GM19239 (cell line): ENCODE measurements at regions not wholly inside any gene's neighbourhood (a gene's known extent, or its start where the extent isn't known, plus 50 kb on each side); places are given as distances from the start of the nearest gene placed in this dataset.

Source experiments
- DNase-seq: peaks from one replicate; pipeline ENCODE4 v3.0.0; 2011; ENCODE audit warnings: low spot score; ENCODE audit not compliant: insufficient read length
- FAIRE-seq: peaks from 2 replicates; lab custom pipeline; 2011; peaks lifted over from hg19 to GRCh38; lab: Jason Lieb, UNC

DNA sequence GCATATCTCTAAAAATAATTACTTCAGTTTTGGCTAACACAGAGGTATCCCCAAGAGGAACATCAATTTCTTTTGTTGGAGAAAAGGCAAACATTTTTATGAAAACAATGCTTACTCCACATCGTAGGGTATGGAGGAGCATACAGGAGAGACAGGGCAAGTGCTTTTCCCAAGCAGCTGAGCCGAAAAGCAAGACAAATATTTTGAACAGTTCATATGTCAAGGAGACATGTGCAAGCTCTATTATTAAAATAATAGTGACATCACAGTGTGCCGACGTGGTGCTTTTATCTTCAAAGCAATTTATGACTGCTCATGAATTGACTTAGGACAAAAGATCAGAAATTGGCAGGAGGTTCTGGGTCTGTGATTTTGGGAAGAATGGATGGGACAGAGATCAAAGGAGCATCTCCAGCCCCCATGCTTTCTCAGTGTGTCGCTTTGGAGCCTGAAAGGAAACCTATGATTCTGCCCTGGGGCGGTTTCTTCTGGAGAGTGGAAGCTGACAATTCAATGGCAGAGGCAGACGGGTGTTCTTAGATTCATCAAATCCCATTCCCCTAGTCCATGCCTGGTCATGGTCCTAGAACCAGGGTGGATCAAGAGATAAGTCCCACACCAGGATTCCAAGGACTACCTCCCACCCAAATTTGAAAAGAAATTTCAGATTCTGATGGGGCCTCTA lies 97.1 kb downstream of the JCAD start:
- FAIRE-seq (no peak), DNase-seq (no peak)

DNA sequence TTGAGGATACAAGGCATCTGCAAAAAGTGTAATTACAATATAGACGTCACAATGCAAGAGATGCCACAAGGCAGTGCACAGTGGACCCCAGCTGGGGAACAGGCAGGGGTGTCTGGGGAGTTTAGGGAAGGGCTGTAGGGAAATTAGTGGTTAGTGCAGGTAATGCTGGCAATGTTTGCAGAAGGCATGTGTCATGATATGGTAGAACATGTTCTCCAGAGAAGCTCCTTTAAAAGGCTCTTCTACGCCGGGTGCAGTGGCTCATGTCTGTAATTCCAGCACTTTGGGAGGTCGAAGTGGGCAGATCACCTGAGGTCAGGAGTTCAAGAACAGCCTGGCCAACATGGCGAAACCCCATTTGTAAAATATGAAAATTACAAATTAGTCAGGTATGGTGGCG lies 98.0 kb downstream of the JCAD start:
- FAIRE-seq (no peak), DNase-seq (no peak)

DNA sequence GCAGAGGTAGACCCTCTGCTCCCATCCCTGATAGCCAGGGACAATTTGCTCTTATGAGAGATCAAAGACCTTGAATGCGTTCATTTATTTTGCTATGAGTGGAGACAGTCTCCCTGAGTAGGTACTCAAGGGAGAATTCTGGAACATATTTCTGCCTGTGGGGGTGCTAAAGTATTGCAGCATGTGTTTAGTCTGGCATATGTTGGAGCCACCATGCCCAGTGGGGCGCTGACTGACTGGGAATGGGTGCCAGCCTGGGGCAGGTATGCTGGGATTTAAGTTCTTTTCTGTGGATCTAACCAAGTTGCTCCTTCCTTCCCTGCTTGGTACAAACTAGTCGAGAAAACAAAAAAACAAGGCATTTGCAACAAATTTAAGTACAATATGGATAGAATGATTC lies 99.1 kb downstream of the JCAD start:
- FAIRE-seq (no peak), DNase-seq (no peak)

DNA sequence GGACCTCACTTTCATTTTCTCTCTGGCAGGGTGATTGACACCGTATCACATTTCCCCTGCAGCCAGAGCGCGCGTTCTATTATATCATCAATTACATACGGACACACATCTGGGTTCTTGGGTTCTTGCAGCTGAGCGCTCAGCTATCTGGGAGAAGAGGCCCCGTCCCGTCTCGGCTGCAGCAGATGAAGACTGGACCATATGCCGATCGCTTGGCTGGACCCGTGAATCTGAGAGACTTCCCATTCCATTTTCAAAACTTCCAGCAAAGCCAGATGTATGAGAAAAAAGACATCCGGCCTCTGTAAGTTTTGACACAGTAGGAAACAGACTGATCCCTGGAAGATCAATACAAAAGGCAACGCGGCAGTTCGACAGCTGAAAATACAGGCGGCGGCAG lies 99.8 kb downstream of the JCAD start:
- FAIRE-seq (no peak), DNase-seq (no peak)

DNA sequence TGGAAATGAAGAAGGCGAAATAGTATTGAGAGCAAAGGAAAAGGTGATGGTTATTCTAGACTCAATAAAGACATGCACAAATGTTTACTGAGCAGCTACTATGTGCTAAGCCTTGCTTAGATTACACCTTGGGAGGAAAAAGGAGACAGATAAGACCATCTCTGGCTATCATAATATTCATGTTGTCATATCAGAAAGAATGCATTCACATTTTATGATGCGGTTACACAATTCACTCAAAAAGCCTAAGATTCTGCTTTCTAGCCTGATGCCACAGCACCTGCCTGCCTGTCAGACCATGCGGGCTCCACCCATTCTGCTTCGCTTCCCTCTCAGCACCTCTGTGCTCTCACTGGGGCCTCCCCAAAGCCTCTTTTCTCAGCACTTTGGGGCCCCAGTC lies 100.9 kb downstream of the JCAD start:
- DNase-seq: no peak
- no peak for FAIRE-seq

DNA sequence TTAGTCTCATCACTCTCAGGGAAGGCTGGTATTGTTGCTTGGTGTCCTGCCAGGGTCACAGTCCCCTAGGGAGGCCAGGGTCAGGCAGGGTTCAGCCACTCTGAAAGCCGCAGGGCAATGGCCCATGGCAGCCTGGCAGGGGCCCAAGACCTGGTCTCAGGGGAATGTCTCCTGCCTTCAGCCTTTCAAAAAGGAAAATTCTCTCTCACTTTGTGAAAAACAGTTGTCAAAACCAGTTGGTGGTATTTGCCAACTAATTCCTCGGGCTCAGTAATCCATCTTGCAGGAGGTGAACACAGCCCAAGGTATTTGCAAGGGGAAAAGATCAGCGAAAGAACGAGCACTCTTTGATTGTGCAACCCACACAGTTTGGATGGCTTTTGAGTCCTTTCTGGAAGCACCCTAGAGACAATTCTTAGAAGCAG lies 101.5 kb downstream of the JCAD start:
- DNase-seq: no peak
- no peak for FAIRE-seq

DNA sequence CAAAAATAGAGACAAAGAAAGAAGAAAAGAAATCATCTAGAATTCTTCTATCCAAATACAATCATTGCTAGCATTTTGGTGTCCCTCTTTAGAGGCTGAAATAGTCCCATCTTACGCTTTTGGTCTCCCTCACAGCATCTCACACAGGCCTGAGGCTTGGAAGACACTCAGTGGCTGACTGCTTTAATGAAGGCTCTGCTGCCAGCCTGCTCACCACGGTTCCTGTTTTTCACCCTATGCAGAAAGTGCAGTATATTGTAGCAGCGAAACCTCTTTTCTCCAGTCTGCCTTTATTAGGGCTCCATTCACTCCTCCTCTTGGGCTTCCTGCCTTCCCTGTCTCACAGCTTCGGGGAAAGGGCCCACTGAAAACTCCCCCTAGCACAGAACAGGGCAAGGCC lies 102.2 kb downstream of the JCAD start:
- FAIRE-seq: no peak
- DNase-seq: no peak

DNA sequence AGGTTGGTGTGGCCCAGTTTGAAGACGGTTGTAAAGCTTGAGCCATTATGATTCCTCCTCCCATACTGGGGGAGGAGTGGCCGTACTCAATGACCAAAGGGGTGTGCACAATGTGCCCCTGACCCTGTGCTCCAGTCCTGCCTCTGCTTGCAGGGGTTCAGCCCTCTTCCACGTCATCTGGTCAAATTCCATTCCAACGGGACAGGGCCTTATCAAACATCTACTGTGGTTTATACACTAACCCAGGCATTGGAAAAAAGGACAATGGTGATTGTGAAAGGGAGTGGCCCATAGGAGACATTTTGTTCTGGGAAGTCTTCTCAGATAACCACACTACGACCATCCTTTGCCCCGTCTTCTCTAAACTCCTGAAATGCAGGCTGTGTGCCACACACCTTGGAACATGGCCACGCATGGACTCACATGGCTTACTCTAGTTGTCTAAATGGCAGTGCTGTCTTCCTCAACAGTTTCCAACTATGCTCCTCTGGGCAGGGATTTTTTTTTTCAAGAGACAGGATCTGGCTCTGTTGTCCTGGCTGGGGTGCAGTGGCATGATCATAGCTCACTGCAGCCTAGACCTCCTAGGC lies 103.0 kb downstream of the JCAD start:
- no peak for FAIRE-seq
- DNase-seq: no peak

DNA sequence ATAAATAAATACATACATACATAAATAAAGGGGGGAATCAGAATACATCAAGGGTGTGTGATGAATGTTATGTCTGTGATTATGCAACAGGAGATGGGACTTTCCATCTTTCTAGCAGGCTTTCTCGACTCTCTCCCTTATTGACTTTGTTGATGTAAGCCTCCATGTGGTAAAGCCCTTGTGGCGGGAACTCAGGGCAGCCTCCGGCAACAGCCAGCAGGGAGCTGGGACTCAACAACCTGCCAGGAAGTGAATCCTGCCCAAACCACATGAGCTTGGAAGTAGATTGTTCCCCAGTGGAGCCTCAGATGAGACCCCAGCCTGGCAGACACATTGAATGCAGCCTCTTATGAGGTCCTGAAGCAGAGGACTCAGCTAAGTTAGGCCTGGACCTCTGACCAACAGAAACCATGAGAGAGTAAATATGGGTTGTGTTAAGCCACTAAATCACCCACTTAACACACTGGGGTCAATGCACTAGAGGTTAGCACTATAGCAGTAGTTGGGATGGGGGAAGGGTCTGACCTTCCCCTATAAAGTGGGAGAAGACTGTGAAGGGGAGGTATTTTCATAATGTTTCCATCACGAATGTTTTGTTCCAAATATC lies 104.0 kb downstream of the JCAD start:
- DNase-seq: no peak
- FAIRE-seq: no peak

DNA sequence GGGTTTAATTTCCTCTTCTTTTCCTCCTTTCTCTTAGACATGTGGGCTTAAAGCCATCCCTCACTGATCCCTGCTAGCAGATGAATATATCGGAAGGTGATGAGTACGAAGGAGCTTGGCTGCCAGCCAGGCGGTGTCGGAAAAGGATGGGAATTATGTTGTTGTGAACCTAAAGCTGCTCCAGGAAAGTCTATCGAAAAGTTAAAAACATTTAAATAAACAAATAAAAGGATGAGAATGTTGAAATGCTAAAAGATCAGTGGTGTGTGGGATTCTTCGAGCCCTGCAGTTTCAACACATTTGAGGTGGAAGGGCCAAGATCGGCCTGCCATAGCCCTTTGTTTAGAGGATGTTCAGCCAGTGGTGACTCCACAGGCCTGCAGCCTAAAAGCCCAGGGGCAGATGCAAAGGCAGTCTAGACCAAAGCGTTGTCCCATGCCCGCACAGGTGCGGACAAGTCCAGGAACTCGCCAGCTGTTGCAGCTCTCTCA lies 107.9 kb downstream of the JCAD start:
- DNase-seq (no peak), FAIRE-seq (no peak)

DNA sequence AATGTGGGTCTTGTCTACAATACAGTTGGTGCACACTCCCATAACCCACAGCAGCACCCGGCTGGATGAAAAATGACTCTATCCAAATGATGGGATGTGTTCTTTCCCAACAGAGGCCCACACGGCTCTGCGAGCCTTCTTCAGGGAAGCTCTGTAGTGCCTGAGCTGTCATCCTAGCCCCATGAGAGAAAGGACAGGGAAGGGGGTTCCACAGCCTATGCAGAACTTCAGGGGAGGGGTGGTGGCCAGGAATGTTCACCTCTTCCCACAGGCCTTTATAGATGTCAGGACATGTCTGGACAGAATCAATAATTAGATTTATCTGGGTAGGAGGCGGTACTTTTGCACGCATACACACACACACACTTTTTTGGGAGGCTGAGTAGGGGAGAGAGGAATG lies 109.0 kb downstream of the JCAD start:
- DNase-seq (no peak), FAIRE-seq (no peak)

DNA sequence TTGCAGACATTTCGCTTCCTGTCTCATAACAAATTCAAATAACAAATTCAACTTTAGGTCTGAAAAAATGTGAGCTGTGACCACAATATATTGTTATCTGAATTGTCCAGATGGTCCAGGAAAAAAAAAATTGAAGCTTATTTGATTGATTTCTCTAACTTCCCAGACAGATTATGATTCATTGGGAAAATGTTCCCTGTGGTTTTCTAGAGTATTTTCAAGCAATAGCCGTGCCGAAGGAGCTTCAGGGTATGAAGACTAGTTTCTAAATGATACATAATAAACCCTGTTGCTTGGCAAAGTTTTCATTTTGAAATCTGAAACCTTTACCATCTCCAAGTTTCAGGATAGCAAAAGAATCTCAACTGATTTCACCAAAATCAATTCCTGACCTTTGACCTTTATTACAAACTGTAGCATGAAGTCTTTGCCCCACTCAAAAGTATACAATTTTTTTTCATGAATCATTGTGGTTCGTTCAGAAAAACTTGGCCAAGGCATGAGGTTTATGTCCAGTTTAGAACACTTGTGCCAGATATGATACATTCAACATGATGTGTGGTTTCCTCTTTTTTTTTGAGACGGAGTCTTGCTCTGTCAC lies 109.9 kb downstream of the JCAD start:
- FAIRE-seq (no peak), DNase-seq (no peak)

DNA sequence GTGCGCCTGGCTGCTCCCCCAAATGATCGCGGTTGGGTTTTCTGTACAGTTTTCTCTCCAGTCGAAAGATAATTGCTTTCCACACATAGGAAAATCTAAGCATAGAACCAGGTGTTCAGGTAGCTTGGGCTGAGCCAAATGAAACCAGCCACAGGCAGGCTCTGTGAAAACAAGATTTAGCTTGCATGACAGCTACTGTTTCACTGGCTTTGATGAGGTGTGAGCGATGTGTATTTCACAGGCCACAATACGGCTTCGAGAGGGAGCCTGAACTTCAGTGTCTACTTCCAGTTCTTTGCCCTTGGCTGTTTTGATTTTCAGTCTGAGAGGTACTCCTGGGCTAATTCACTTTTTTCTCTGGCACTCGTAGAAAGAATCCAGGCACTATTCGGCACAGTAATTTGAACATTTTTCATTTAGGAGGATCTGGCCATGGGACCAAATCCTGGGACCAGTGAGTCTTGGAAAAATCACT lies 110.5 kb downstream of the JCAD start:
- no peak for DNase-seq
- FAIRE-seq: no peak

DNA sequence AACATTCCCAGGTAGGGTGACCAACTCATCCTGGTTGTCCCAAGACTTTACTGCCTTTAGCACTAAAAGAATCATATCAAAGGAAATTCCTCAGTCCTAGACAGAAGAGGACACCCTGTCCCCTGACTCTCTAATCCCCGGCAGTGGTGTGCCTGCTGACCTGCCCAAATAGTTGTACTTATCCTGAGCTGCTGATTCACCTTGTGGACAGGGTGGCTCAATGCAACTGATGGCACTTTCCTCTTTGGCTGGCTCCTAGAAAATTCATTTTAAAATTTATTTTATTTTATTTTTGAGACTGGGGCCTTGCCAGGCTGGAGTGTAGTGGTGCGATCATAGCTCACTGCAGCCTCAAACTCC lies 111.7 kb downstream of the JCAD start:
- FAIRE-seq: no peak
- DNase-seq: no peak

DNA sequence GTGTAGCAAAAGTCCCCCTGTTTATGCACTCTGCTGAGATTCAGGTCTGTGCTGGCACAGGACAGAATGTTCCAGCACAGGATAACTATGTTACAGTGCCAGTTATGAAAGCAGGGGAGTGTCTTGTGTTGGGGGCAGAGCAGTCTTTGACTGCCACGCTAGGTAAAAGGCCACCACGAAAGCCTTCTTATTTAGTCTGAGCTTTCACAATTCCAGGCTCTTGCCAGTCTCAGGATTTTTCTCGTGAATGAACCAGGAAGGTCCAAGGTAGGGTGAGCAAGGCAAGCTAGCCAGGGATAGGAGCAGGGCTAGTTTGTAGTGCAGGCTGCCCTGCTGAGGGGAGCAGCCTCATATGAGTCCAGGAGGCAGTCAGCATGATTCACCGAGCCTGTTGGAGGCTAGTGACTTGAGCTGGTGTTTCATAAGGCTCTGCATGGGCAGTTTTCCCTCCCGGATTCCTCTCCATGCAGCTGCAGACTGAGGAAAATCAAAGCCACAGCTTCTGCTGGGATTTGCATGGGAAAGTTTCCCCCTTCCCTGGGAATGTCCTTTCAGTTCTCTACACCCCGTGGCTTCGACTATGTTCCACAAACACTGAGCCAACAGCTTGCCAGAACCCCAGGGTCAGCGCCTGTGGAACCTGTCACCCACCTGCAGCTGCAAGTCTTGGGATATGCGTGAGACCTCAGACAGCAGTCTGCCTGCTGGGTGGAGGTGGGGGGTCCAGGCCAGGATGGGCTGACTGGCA lies 112.3 kb downstream of the JCAD start:
- DNase-seq (no peak), FAIRE-seq (no peak)

DNA sequence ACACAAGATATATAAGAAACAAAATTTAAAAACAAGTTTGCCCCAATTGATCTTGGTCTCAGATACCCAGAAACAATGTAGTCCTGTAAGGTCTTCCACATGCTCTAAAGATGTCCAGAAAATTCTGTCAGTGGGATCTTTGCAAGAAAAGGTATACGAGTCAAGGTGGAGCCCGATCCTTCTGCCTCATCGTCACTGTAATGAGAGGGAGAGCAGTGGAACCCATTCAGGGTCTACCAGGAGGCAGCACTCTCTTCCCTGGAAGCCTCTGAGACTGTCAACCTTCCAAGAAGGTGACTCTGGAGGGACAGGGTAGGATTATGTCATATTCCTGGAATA lies 112.8 kb downstream of the JCAD start:
- DNase-seq: no peak
- no peak for FAIRE-seq

DNA sequence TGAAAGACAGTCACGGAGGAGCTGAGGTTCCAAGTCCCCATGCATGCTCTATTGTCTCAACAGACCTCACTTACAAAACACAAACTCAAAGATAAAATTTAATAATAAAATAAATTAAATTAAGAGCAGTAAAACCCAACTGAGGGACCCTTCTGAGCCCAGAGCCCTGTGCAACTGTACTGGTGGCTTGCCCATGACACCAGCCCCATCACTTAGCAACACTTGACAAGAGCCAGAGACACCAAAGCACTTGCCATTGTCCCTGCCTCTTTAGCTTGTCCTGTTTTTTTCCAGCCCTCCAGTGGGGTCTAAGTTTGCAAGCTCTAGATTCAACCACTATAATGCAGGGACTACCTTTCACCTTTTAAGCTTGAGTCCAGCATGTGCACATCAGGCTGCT lies 117.9 kb downstream of the JCAD start:
- FAIRE-seq: no peak
- no peak for DNase-seq

DNA sequence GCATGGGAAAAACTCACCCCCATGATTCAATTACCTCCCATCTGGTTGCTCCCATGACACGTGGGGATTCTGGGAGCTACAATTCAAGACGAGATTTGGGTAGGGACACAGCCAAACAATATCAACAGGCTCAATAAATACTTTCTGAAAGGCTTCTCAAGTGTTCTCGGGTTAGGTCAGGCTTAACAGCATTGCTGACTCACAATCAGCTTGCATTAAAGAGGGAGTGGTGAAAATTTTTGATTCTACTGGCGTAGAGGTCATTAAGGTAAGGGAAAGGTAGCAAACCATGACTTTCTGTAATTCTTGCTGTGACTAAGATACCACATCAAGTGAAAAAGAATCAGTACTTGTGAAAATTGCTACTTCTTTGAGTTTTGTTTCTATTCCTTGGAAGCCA lies 126.4 kb downstream of the JCAD start:
- no peak for FAIRE-seq

DNA sequence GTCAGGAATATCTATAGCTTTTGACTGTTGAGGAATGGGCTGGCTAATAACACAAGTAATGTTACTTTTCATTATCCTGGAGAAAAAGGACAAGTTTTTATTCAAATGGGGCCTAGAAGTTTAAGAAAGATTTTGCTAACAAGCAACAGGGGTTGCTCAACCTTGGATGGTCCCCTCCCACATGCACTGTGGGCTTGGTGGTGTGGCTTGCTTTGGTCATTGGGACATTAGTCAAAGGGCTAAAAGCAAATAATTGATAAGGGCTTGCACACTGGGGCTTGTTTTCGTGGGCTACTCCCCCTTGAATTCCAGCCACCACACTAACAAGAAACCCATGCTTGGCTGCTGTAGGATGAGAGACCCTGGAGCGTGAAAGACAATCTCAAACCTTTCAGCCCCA lies 127.6 kb downstream of the JCAD start:
- FAIRE-seq: no peak
- DNase-seq: no peak

More for the DNA sequence above, 126.4 kb downstream of the JCAD start:
- no peak for DNase-seq

DNA sequence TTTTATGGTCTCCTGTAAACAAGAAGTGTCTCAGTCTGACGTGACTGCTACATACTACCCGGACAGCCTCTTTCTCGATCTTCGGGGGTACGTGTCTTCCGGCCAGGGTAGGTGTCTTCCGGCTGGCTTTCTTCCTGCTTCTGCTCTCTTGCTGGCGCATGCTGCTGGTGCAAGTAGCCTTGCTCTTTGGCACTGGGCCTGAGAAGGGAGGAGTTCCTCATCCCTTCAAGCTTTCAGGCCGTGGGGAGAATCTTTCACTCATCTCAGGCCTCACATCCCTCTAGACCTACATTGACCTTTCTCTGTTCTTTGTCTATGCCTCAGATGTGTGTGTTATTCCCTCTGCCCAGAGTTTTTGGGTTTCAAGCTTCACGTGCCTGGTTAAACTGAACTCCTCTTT lies 130.4 kb downstream of the JCAD start:
- no peak for DNase-seq
- no peak for FAIRE-seq

DNA sequence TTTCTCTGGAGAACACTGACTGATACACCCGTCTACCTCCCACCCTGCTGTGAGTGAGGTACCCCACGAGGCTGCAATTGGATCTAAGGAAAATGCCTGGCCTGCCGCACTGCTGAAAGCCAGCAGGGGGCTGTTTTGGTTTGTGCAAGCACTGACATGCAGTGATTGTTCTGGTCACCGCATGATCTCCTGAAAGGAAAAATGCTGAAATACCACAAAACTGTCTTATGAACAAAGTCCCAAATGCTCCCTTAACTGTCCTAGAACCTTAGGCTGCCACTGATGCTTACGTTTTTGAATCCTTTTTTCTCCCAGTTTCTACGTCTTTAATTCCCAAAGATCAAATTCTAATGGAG lies 132.7 kb downstream of the JCAD start:
- DNase-seq (no peak), FAIRE-seq (no peak)
